Stimulated activated naive CD4-positive, alpha-beta T cell treated with Interleukin-2 at 50 U/mL for 16 hours (primary cell): ENCODE measurements at regions not wholly inside any gene's neighbourhood (a gene's known extent, or its start where the extent isn't known, plus 50 kb on each side); places are given as distances from the start of the nearest gene placed in this dataset.

Experiments used
- DNase-seq: peaks from one replicate; lab custom pipeline; 2025; lab: John Stamatoyannopoulos, UW

DNA sequence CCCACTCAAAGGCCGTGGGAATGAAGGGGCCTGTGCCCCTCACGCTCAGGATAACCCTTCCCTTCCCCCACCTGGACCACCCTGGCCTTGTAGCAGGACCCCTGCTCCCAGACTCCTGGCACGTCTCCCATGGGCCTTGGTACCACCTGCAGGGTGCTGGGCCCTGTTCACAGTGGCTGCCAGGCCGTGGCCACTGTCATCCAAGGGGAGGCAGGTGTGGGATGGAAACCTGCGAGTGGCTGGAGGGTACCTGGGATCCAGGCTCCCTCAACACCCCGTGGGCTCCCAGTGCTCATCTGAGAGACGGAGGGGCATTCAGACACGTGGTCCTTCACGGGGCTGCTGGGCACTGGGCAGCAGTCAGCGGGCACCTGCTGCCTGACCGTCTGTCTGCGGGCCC, 75.6 kb upstream of the CIBAR2 start:
- no peak for DNase-seq

DNA sequence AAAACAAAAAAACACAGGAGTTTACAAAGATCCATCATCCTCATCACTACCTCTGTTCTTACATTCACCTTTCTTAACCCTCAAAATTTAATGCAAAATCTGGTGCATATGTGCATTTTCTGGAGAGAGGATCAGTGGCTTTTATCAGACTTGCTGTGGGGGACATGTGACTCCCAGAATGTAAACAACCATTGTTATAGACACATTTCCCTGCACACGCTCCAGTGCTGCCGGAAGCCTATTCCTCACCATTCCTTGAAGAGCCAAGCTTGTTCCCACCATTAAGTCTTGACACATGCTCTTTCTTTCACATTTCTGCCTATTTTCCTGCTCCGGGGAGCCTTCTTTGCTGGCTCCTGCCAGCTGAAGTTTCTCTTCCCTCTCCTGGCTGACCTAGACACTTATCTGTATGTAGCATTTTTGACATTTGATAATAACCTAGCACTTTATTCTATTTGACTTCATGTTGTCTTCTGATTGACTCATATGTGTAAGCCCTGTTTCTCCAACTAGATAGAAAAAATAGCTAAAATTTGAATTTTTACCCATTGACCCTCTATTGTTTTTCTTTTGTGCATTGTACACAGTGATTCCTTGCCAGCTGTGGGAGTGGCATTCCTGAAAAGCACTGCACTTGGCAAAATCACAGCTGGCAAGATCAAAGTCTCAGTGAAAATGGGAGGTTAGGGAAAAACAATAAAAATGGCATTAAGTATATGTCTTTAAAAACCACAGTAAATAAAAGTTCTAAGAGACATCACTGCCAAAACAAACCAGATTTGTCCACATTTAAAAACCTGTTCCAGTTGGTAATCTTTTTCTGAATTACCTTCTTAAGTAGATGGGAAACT, 76.8 kb upstream of the CIBAR2 start:
- DNase-seq, result no peak

DNA sequence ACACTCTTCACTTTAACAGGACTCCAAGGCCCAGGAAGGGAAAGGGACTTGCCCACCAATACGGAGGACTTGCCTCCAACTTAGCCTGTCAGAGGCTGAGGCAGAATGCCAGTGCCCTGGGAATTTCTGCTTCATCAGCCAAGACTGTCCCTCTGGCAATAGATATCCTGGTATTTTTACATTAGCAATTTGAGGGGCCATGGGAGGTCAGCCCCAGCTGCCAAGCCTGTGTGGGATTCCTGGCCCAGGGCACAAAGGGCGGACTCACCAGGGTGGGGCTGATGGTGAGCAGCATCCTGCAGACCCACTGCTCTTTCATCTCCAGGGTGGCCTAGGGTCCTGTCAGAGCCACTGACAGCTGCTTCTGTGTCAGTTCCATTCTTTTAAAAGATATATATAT, 78.3 kb upstream of the CIBAR2 start:
- DNase-seq, result no peak

DNA sequence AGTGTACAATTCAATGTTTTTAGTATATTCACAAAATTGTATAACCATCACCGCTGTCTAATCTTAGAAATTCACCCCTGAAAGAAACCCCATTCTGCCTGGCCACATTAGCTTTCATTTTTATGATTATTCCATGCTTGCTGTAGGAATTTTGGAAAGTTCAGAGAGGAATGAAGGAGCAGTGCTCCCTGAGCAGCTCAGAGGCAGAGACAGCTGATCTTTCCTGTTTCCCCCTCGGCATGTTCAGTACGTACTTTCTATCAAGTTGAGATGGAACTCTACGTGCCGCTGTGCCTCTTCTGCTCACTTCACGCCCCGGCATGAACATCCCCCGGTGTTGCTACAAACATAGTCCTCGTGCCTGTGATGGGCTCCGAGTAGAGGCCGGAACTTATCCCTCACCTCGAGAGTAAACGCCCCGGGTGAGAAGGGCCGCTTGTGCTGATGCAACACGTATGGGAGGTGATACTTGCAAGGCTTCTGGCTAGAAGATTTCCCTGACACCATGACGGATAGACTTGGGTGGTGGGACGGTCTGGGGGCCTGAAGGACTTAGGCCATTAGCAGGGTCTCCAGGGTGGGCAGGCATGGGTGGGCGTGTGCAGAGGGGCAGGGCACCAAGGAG, 79.2 kb upstream of the CIBAR2 start:
- DNase-seq, result no peak

DNA sequence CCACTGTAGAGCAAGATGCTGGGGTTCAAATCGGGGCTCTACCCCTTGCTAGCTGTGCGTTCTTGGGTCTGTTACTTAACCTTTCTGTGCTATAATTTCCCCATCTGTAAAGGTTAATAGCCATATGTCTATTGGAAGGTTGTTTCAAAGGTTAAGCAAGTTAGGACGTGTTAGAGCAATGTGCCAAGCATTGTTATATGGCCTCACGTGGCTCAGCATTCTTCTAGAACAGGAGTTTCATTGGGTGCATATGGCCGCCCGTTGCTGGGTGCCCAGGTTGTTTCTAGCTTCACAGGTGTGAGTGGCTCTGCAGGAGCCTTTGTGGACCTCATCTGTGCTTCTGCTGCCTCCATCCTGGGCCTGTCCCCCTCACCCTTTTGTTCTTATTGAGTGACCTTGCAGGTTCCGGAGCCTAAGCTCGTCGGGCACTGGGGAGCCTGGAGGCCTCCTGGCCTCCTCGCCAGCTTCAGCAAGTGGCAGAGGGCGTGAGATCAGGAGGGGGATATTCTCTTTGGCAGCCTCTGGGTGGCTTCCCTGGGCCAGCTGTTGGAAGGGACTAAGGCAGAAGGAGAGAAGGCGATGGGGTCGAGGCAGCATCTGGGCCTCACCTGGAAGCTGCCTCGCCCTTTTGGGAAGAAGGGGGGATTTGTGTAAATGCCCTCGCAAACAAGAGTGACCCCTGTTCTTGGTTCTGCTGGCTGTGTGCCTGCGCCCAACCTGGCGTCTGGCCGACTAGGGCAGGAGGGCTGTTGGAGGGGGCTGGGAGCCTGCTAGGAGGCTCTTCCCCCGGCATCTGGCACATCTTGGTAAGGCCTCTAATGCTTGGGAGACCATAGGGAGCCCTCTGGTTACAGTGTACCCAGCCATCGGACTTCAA, 80.2 kb upstream of the CIBAR2 start:
- no peak for DNase-seq

DNA sequence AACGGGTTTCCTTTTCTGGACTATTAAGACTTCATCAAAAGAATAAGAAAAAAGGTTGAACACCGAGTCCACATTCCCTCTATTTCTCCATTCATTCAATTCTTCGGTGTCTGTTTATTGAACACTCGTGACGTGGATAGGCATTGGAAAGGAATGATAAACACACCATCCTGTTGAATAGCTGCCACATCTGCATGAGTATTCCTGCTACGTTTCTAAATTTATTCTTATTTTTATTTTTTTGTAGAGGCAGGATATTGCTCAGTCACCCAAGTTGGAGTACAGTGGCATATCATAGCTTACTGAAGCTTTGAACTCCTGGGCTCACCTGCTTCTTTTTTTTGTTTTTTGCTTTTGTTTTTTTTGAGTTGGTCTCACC, 80.8 kb upstream of the CIBAR2 start:
- no peak for DNase-seq

DNA sequence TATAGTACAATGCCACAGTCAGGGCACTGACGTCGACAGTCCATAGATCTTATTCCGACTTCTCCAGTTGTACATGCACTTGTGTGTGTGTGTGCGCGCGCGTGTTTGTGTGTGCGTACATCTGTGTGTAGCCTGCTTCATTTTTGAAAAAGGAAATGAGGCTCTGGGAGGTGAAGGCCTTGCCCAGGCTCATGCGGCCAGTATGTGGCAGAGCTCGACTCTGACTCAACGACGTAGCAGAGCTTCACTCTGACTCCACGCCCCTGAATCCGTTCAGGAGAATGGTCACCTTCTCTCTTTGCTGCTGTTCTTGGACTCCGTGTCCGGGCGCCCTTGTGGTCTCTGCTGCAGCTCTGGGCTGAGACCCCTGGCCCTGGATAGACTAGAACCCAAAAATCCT, 81.6 kb upstream of the CIBAR2 start:
- DNase-seq, result no peak

DNA sequence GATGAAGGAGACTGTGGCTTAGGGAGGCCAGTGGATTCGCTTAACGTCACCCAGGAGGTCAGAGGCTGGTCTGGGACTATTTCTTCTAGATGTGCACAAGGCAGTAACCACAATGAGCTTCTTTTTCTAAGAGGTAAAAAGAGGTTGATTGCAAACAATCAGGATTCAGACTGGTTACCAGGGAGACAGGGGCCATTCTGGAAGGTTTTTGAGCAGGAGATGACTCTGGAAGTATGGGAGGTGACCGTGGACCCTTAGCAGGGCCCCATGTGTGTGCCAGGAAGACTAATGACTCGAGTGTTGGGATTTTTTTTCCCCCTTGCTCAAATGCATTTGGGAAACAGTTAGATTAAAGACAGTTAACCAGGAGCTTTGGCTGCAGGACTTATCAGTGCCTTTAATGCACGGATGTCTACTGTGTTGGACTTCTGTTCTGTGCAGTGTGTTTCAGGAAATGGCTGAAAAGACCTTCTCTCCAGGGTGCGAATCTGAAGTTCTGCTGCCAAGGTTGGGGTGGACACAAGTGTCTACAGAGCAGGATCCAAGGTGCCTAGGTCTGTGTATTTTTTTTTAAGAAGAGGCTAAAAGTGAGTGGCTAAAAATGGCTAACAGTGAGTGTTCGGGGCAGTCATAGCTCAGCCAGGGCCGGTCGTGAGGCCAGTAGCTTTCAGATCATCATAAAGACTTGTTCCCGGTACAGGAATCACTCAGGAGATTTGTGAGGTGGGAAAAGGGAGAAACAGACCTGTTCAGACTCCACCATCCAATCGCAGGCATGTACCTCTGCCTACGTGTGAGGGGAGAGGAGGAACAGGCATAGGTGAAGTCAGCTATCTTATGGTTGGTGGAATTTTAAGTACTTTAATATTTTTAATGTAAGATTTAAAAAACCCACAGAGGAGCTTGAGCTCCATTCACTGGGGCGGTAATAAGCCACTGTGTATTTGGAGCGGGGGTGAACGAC, 82.3 kb upstream of the CIBAR2 start:
- DNase-seq, result no peak

DNA sequence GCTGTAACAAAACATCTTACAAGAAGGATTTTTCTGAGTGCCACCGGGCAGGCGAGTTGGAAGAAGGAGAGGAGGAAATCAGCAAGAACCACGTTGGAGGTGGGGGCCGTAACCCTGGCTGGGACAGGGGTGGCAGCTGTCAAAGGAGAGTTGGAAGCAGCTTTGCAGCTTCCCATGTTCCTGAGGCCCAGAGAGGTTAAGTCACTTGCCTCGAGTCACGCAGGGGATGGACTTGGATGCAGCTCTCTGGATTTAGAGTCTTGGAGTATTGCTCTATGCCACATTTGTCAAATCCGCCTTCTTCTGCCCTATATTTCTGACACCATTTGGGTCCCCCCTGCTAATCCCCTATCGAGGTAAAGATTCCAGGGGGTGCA, 83.0 kb upstream of the CIBAR2 start:
- no peak for DNase-seq

DNA sequence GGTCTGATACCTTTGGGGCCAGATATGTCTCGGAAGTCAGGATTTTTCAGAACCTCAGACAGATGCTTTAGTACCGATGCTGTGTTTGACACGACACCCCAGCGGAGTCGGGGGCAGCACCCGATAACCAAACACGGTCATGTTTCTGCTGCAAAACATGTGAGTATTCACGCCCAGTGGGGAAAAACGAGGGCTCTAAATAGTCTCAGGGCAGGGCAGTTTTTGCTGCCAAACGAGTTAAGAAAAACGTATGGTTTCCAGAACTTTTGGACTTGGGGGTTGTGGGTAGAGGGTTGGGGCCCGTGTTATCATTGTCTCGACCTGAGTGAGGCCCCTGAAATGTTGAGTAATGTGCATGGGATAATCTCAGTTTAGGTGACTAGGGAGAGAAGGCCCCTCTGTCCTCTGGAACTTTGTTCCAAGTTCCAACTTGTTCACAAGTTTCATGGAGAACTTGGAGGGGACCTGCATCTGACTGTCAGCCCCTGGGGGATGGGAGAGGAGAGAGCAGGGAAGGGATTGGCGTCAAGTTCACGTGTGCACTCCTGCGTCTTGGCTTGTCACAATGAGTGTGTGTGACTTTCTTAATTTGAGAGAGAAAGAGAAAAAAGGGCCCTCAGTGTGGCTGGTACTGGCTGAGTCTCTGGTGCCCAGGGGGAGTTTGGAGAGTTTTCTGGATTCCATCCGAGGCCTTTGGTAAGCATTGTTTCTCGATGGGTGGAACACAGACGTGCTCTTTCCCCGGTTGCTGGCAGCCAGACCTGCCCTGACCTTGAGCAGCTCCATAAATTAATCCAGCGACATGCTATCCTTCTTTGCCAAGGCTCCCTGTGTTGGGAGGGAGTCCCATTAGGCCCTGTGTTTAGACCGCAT, 83.9 kb upstream of the CIBAR2 start:
- DNase-seq, result no peak

DNA sequence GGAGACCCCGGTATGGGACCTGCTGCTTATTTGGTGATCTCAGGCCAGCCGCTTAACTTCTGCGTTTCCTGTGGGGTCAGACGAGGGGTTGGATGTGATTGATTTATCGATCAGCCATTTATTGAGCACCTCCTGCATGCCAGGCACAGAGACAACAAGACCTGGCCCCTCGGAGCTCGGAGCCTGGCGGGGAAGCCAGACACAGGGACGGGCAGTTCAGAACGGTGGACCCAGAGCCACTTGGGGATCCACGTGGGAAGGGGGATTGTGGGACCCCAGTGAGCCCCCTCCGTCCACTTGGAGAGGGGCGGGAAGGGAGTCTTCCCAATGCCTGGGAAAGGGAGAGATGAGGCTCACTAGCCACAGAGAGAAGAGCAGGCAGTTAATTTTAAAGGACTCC, 84.7 kb upstream of the CIBAR2 start:
- no peak for DNase-seq

DNA sequence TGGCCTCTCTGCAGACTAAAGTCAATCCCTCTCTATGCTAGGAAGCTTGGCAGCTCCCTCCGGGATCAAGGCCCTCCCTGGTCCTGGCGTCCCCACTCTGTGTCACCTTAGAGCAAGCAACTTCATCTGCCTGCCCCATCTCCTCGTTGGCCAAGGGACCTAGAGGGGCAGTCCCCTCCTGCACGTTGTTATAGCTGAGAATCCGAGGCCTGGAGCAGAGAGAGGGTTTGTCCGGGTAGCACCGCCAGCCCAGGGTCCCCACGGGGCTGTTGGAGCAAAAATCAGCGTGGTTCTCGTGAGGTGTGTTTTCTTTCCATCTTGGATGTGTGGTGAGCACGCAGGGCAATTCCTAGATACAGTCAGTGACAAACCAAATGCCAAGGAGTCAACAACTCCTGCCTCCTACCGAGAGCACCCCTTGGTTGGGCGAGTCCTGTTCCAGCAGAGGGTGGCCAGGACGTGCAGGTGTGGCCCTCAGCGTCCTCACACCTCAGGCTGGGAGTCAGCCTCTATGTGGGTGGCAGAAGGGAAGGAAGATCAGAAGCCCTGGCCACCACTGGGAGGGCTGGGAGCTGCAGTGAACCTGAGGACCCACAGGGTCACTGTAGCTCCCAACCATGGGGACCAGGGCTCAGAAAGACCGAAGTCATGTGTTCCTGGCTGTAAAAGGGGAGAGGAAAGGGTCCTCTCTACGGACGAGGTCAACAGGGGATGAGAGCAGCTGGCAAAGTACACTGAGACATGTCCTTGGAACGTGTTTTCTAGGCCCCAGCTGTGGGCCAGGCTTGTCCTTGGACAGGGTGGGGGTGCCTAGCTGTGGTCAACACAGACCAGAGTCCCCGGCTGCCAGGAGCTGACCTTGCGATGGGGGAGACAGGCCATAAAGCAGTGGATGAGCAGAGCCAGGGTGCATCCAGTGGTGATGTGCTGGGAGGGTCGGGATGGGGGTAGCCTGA, 85.6 kb upstream of the CIBAR2 start:
- DNase-seq, result no peak

DNA sequence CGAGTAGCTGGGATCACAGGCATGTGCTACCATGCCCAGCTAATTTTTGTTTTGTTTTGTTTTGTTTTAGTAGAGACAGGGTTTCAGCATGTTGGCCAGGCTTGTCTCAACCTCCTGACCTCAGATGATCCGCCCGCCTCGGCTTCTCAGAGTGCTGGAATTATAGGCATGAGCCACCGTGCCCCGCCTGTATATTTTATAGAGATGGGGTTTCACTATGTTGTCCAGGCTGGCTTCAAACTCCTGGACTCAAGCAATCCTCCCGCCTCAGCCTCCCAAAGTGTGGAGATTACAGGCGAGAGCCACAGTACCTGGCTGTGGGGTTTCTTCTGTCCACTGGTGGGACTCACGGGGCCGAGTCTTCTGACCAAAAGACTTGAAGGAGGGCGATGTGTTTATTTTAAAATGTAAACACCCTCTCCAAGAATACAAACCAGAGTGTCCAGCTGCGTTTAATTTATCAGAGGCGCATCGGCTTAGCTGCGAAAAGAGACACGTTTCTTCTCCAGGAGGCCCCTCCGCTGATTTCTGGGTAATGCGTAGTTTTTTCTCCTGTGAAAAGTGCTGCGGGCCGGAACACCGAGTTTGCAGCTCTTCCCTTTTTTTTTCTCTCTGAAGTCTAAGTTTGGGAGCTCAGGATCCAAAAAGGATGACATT, 86.9 kb upstream of the CIBAR2 start:
- DNase-seq, result no peak

DNA sequence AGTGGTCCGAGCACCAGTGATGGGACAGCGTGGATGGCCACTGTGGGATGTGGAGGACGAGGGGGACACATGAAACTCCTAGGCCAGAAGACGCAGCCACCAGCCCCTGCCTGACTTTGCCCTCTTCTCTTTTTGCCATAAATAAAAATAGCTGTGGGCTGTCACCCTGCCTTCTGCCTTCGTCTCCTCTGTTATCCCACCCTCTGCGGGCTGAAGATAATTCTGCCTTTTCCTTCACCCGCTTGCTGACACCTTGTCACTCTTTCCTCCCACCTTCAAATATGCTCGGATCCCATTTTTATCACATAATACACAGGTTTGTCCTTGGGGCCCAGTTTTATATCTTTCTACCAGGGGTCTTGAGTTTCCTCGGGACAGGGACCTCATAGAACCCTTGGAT, 87.6 kb upstream of the CIBAR2 start:
- no peak for DNase-seq

DNA sequence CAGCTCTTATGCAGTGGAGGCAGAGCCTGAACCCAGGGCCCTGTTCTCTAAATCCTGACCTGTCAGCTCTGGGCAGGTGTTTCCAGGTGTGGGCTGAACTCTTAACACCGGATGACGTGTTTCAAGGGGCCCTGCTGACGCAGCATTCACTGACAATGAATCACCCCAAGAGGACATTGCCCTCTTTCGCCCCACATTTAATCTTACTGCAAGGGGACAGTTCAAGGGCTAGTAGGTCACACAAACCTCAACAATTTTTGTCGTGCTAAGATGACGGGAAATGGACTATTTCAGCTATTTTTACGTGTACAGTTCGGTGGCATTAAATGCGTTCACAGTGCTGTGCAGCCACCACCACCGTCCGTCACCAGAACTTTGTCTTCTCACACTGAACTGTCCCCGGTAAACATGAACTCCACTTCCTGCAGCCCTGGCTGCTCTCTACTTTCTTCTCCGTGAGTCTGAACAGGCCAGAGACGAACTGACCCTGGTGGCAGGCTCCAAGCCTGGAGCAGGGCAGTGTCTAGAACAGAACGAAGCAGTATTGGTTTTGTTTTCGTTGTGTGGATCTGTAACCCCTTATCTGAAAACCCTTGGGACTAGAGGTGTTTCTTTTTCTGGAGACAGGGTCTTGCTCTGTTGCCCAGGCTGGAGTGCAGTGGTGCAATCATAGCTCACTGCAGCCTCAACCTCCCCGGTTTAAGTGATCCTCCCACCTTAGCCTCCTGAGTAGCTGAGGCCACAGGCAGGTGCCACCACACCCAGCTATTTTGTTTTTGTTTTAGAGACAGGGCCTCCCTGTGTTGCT, 88.4 kb upstream of the CIBAR2 start:
- no peak for DNase-seq

DNA sequence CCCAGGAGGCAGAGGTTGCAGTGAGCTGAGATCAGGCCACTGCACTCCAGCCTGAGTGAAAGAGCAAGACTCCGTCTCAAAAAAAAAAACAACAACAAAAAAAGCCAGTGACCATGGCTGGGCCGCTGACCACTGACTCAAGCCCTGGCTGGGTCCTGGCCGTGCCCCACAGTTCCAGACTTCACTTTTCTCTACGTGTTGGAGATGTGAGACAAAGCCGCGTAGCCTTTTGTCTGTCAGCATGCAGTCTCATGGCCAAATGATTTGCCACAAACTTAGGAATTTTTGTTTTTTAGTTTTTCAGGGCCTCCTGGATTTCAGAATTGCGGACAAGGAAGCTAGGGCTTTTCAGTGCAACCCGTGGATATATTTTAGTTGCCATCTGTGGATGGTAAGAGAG, 89.3 kb upstream of the CIBAR2 start:
- no peak for DNase-seq

DNA sequence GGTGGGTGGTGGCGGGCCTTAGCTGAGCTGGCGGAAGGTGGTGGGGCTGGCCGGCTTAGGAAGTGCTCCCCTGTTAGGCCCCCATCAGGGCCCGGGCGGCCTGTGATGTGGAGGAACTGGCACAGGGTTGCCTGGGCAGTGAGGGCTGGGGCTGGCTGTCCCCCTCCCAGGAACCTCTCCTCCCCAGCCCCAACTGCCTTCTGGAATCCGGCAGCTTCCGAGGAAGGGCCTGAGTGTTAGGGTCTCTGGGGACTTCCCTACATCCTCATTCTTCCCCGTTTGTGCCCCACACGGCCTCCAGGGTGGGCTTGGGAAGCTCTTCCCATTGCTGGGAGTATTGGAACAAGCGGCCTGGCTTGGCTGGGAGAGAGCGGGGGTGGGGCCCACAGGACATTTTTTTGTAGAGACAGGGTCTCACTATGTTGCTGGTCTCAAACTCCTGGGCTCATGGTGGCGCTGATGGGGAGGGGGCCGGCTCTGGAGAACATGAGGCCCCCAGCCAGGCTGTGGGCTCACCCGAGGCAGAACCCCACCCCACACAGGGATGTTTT, 89.9 kb upstream of the CIBAR2 start:
- no peak for DNase-seq
